IPS-18a (cell line): ENCODE measurements at regions not wholly inside any gene's neighbourhood (a gene's known extent, or its start where the extent isn't known, plus 50 kb on each side); places are given as distances from the start of the nearest gene placed in this dataset.
"Not testable (repeated sequence)": the region's sequence is repeated elsewhere in the genome, so short reads cannot be mapped to it uniquely, and the experiment has no call there.

Experiments used
- H3K27ac ChIP-seq: one replicate; pipeline ENCODE4 v1.5.1; 2013; ENCODE audit warnings: low read length
- H3K27me3 ChIP-seq: one replicate; pipeline ENCODE4 v1.6.1; 2013; ENCODE audit warnings: mild to moderate bottlenecking, low read length; ENCODE audit not compliant: control insufficient read depth, insufficient read depth
- H3K36me3 ChIP-seq: one replicate; pipeline ENCODE4 v1.6.1; 2013; ENCODE audit warnings: low read depth, low read length; ENCODE audit not compliant: control insufficient read depth
- H3K4me1 ChIP-seq: one replicate; pipeline ENCODE4 v1.6.1; 2013; ENCODE audit warnings: low read depth, low read length; ENCODE audit not compliant: control insufficient read depth
- H3K4me3 ChIP-seq: one replicate; pipeline ENCODE4 v1.5.1; 2013; ENCODE audit warnings: low read length
- H3K9ac ChIP-seq: one replicate; pipeline ENCODE4 v1.6.1; 2013; ENCODE audit warnings: mild to moderate bottlenecking, low read length, moderate library complexity
- H3K9me3 ChIP-seq: one replicate; pipeline ENCODE4 v1.6.1; 2013; ENCODE audit warnings: low read depth, low read length; ENCODE audit not compliant: control insufficient read depth

DNA sequence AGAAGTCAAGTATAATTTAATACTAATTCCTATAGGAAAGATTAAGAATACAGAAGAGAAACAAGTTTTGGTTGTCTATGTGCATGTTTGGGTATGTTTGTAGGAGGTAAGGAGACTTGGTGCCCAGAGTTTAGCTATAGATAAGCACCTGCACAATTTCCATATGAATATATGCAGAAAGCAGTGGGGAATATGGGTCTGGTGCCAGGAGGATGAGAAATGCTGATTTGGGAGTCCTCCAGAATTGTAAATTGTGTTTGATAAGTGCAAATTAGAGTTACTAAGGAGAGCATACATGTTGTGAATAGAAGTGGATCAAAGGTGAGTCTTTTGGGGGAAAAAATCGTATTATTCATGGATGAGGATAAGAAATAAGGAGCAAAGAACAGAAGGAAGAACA, 653.1 kb downstream of the EFNA5 start:
- no peak overlapping the region for H3K9ac ChIP-seq
- H3K4me3 ChIP-seq = no peak overlapping the region
- no peak overlapping the region for H3K27ac ChIP-seq
- H3K9me3 ChIP-seq = no peaks in the 10 kb centered on the region
- no peaks in the 10 kb centered on the region for H3K27me3 ChIP-seq
- H3K36me3 ChIP-seq = no peaks in the 10 kb centered on the region
- H3K4me1 ChIP-seq = peaks cover 9% of the 10 kb centered on the region

DNA sequence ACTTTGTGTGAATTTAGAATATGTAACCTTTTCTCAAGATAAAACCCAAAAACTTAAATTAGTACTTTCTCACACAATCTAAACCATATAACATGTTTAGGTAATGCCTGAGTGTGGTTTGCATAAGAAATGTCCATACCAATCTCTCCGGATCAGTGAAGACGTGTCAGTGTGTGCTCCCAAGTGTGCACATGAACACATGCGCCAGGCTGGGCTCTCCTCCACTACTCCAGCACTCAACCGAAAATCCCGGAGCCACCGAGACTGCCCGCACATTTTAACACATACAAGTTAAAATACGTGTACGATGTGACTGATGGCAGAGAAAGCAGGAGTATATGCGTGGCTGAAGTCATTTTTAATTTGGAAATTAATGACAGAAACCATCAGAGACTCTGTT, 658.4 kb downstream of the EFNA5 start:
- H3K4me3 ChIP-seq = no peak overlapping the region
- H3K9me3 ChIP-seq = no peaks in the 10 kb centered on the region
- no peak overlapping the region for H3K9ac ChIP-seq
- no peaks in the 10 kb centered on the region for H3K4me1 ChIP-seq
- no peak overlapping the region for H3K27ac ChIP-seq
- no peaks in the 10 kb centered on the region for H3K36me3 ChIP-seq
- no peaks in the 10 kb centered on the region for H3K27me3 ChIP-seq

GRCh38 chr5:107011605-107012004, 659.1 kb downstream of the EFNA5 start:
- Histone ChIP-seq H3K4me3 (no peak overlapping the region), H3K27ac (no peak overlapping the region), H3K9ac (no peak overlapping the region), H3K27me3 (no peaks in the 10 kb centered on the region), H3K36me3 (no peaks in the 10 kb centered on the region), H3K4me1 (no peaks in the 10 kb centered on the region), H3K9me3 (no peaks in the 10 kb centered on the region)

DNA sequence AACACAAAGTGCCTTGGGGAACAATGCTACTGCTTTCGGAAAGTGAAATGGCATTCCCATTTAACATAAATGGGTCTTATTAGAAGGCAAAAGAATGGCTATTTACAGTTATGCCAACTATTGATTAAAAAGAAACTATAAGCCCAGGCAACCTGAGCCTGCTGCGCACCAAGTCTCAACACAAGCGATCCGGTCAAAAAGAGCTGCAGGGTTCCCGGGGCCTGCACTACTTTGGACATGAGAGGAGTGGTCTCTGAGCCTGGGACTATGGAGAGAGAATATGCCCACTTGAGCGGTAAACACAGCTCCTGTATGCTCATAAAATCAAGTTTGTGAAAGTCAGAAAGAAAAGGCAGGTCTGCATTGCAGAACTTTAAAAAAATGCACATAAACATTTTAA, 660.7 kb downstream of the EFNA5 start:
- H3K27ac ChIP-seq = no peak overlapping the region
- no peaks in the 10 kb centered on the region for H3K27me3 ChIP-seq
- no peaks in the 10 kb centered on the region for H3K36me3 ChIP-seq
- no peaks in the 10 kb centered on the region for H3K9me3 ChIP-seq
- H3K4me3 ChIP-seq = no peak overlapping the region
- no peaks in the 10 kb centered on the region for H3K4me1 ChIP-seq
- H3K9ac ChIP-seq = no peak overlapping the region

DNA sequence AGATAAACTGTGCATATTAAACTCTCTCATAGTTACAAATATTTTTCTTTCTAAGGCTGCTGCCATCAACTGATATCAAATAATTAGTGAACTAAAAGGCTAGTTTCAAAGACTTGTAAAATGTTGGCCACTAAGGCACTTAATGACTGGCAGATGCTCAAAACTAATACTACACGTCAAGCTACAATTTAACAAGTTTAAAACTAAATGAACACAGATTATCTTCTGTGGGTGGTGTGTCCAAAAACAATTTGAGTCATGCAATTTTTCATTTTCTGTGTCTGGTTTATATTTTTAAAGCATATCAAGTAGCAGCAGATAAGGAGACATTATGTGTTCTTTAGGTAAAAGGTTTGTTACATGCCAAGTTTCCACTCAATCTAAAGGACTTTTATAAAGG, 665.1 kb downstream of the EFNA5 start:
- H3K4me1 ChIP-seq = no peaks in the 10 kb centered on the region
- H3K4me3 ChIP-seq = no peak overlapping the region
- no peak overlapping the region for H3K27ac ChIP-seq
- H3K9me3 ChIP-seq = no peaks in the 10 kb centered on the region
- H3K36me3 ChIP-seq = no peaks in the 10 kb centered on the region
- H3K9ac ChIP-seq = no peak overlapping the region
- no peaks in the 10 kb centered on the region for H3K27me3 ChIP-seq

DNA sequence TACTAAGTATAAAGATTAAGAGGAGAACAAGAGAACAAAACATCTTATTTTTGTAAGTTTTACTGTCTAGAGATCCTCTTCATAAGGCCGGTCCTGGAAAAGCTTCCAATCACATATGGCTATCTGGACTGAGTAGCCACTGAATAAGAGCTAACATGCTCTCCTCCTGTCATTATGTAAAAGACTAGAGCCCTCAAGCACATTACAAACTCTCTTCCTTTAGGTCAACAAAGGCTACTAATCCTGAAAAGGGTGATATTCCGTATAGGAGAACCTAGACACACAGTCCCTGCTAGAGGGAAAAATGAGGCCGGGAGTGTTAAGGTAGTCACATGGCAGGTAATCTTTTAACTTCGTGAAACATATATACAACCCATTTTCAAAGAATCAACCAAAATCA, 665.6 kb downstream of the EFNA5 start:
- Histone ChIP-seq H3K36me3 (no peaks in the 10 kb centered on the region), H3K9me3 (no peaks in the 10 kb centered on the region), H3K27ac (no peak overlapping the region), H3K9ac (no peak overlapping the region), H3K4me3 (no peak overlapping the region), H3K4me1 (no peaks in the 10 kb centered on the region), H3K27me3 (no peaks in the 10 kb centered on the region)

DNA sequence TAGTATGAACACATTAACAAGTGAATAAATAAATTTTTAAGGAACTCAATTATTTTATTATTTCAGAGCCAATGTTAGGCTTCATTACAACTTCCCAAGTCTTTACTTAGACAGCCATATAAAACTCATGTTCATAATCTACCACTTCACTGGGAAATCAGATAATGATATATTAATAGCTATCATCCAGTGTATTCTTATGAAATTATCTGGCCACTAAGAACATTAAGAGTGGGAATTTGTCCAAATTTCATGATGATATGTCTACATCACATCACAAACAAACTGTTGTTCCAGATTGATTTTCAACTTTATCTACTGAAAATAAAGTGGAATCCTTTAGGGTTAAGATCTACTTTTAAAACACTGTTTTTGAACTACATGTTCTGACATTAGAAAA, 668.6 kb downstream of the EFNA5 start:
- H3K9me3 ChIP-seq = no peaks in the 10 kb centered on the region
- no peaks in the 10 kb centered on the region for H3K4me1 ChIP-seq
- no peak overlapping the region for H3K4me3 ChIP-seq
- no peaks in the 10 kb centered on the region for H3K36me3 ChIP-seq
- H3K9ac ChIP-seq = no peak overlapping the region
- H3K27me3 ChIP-seq = no peaks in the 10 kb centered on the region
- H3K27ac ChIP-seq = no peak overlapping the region

DNA sequence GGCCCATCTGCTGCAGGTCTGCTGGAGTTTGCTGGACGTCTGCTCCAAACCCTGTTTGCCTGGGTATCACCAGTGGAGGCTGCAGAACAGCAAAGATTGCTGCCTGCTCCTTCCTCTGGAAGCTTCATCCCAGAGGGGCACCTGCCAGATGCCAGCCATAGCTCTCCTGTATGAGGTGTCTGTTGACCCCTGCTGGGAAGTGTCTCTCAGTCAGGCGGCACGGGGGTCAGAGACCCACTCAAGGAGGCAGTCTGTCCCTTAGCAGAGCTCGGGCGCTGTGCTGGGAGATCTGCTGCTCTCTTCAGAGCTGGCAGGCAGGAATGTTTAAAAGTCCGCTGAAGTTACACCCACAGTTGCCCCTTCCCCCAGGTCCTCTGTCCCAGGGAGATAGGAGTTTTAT, 671.2 kb downstream of the EFNA5 start:
- H3K27ac ChIP-seq, H3K27me3 ChIP-seq, H3K36me3 ChIP-seq, H3K4me3 ChIP-seq, H3K9ac ChIP-seq, H3K9me3 ChIP-seq, H3K4me1 ChIP-seq: not testable (repeated sequence)

- H3K9me3 ChIP-seq = no peaks in the 10 kb centered on the region
- H3K4me1 ChIP-seq = peaks cover 39% of the 10 kb centered on the region
- H3K4me3 ChIP-seq = peak overlapping the region; percentile 51
- no peaks in the 10 kb centered on the region for H3K27me3 ChIP-seq
- H3K27ac ChIP-seq = peak overlapping the region; percentile 36
- peaks cover 27% of the 10 kb centered on the region for H3K36me3 ChIP-seq
- H3K9ac ChIP-seq = peak overlapping the region; percentile 37
These were observed 684.7 kb downstream of the EFNA5 start for GRCh38 chr5:106986006-106986405.

- peak overlapping the region; percentile 37 for H3K9ac ChIP-seq
- peaks cover 27% of the 10 kb centered on the region for H3K36me3 ChIP-seq
- H3K4me3 ChIP-seq = peak overlapping the region; percentile 51
- peak overlapping the region; percentile 36 for H3K27ac ChIP-seq
- H3K4me1 ChIP-seq = peaks cover 39% of the 10 kb centered on the region
- no peaks in the 10 kb centered on the region for H3K9me3 ChIP-seq
- no peaks in the 10 kb centered on the region for H3K27me3 ChIP-seq
These were observed 685.6 kb downstream of the EFNA5 start for GRCh38 chr5:106985174-106985573.

DNA sequence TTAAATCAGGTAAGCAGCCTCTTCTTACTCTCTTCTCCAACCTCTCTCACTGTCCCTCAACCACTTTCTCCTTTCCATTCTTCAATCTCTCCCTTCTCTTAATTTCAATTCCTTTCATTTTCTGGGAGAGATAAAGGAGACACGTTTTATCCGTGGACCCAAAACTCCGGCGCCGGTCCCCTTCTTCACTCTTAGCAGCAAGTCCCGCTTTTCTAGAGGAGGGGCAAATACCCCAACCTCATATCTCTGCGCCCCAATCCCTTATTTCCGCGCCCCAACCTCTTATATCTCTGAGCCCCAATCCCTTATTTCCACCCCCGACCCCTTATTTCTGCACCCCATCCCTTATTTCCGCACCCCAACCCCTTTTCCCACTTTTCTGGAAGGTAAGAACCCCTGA, 691.6 kb downstream of the EFNA5 start:
- H3K4me3 ChIP-seq = peak overlapping the region; percentile 80
- H3K27ac ChIP-seq, H3K36me3 ChIP-seq, H3K9me3 ChIP-seq, H3K27me3 ChIP-seq: not testable (repeated sequence)
- H3K4me1 ChIP-seq = peaks cover 40% of the 10 kb centered on the region
- H3K9ac ChIP-seq = peak overlapping the region; percentile 85

DNA sequence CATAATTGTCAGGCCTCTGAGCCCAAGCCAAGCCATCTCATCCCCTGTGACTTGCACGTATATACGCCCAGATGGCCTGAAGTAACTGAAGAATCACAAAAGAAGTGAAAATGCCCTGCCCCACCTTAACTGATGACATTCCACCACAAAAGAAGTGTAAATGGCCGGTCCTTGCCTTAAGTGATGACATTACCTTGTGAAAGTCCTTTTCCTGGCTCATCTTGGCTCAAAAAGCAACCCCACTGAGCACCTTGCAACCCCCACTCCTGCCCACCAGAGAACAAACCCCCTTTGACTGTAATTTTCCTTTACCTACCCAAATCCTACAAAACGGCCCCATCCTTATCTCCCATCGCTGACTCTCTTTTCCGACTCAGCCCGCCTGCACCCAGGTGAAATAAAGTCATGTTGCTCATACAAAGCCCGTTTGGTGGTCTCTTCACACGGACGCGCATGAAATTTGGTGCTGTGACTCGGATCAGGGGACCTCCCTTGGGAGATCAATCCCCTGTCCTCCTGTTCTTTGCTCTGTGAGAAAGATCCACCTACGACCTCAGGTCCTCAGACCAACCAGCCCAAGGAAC, 692.1 kb downstream of the EFNA5 start:
- Histone ChIP-seq H3K9ac (peak overlapping the region; percentile 85), H3K4me3 (peak overlapping the region; percentile 80)
- H3K9me3 ChIP-seq = not testable (repeated sequence)

More for the DNA sequence above, 692.1 kb downstream of the EFNA5 start:
- H3K4me1 ChIP-seq = peaks cover 41% of the 10 kb centered on the region
- not testable (repeated sequence) for H3K27ac ChIP-seq, H3K36me3 ChIP-seq, H3K27me3 ChIP-seq
